HG03196 (cell line): ENCODE measurements at regions not wholly inside any gene's neighbourhood (a gene's known extent, or its start where the extent isn't known, plus 50 kb on each side); places are given as distances from the start of the nearest gene placed in this dataset.

Experiments
- ATAC-seq: cut with Tn5 transposase; IDR thresholded peaks from one replicate; pipeline ENCODE4 v1.9.1; 2021; ENCODE audit not compliant: unreplicated experiment

DNA sequence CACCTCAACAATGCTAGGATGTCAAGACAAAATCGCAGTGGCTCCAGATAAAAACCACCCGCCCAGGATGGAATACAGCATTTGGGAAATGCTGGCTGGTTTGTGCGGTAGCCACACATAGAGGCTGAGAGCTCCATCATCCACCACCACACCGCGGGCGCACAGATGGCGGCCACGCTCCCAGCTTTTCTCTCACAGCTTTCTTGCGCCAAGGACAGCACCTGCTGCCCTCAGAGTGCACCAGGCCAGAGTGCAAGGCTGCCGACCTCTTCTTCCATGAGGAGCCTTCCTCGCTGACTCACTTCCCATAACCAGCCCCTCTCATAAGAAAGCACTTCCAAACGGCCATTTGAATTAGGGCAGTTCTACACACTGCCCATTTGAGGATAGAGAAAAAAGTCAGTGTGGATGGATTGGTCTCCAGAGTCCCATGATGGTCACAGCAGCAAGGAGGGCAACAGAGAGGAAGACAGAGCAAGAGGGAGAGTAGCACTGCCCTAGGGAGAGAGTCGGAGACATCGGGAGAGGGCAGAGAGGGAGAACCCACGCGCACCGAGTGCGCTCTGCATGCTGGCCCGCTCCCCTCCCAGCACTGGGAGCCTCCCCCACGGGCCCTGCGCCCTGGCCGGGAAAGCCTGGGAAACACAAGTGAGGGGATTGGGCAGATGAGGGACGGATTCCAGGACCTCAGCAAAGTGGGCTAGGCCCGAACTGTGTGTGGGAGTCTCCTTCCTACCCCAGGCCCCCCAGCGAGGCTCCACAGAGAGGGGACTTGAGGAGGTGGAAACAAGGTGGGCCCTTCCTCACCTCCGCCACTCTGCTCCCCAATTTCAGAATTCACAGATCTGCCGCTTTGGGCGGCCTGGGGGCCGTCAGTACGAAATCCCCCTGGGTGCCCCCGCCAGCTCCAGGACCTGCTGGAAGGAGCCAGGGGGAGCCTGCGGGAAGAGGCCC is 156.9 kb downstream of the USP12 start:
- no peak for ATAC-seq

- ATAC-seq: no peak
Observed at GRCh38 chr13:27012482-27013197, 159.0 kb downstream of the USP12 start.

DNA sequence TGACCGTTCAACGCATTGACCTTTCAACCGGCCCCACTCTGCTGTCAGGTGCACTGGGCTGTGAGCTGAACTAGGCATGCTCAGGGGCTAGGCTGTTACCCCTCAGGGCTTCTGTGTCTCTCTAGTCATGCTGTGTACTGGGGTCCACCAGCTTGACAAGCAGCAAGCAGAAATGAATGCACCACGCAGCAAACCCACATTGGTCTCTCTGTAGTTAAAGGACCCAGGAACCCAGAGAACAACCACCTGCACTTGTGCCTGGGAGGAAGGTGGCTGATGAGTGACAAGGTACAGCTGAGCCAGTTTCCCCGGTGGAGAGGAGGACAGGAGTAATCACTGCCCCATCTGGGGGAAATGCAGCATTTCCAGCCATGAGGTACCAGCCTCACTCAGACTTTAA is 159.9 kb downstream of the USP12 start:
- no peak for ATAC-seq

GRCh38 chr13:27008733-27009132 is 162.9 kb downstream of the USP12 start:
- ATAC-seq: no peak

DNA sequence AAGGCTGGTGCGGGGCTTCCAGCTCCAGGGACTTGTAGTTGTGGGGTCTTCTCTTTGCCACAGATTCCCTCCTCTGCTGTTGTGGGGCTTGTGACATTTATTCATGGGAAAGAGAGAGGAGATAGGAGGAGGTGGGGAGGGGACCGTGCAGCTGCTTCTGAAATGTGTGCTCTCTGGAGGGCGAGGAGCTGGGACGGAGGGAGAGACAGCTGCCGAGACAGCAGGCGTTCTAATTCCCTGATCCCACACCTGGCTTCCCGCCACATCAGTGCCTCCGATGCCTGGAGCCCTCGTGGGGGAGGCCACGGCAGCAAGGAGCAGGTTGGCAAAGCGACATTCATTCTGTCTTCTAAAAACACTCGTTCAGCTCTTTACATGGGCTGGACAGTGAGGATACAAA is 164.4 kb downstream of the USP12 start:
- ATAC-seq: no peak

DNA sequence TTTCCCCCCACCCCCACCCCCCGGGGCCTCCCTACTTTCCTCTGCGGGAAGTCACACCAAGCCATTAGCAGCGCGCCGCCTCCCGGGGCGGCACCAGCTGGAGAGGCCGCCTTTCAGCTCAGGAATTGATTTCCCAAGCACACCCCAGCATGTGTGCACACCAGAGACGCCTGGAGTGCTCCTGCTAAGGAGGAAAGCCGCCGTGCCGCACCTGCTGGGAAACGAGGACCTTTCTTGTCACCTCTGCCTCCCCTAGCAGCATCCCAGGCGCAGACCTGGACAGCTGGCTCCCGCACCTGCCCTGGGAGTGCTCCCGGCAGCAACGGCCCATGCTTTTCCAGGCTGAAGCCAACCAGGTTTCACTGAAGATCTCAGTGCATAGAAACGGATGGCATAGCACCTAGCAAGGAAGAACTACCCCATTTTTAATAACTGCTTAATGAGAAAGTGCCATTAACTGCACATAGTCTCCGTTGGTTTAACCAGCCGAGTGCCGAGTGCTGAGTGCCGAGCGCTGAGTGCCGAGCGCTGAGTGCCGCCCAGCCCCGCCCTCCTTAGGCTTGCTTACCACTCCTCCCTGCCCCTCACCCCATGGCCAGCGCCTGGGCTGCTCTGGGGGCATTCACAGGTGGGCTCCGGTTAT is 165.0 kb downstream of the USP12 start:
- ATAC-seq: no peak

GRCh38 chr13:27005976-27006518 is 165.6 kb downstream of the USP12 start:
- ATAC-seq: no peak

GRCh38 chr13:27005556-27005955 is 166.1 kb downstream of the USP12 start:
- no peak for ATAC-seq

GRCh38 chr13:27004866-27005265 is 166.7 kb downstream of the USP12 start:
- ATAC-seq: no peak

- ATAC-seq: no peak
Observed at GRCh38 chr13:27004326-27004725, 167.3 kb downstream of the USP12 start.

DNA sequence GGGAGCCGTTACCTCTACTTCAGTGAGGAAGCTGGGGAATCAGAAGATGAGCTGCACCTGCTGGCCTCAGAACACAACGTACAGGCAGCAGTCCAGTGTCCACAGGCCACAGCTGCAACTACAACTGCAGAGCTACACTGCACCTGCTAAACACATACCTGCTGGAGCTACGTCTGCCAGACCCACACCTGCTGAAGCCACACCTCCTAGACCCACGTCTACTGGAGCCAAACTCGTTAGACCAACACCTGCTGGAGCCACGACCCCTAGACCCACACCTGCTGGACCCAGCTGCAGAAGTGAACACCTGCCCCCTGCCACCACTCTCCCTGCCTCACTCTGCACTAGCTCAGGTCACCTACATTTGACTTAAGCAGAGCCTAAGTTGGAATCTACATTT is 169.9 kb downstream of the USP12 start:
- no peak for ATAC-seq

GRCh38 chr13:27000686-27001085 is 170.9 kb downstream of the USP12 start:
- no peak for ATAC-seq

GRCh38 chr13:26999499-26999898 is 172.1 kb downstream of the USP12 start:
- ATAC-seq: no peak

DNA sequence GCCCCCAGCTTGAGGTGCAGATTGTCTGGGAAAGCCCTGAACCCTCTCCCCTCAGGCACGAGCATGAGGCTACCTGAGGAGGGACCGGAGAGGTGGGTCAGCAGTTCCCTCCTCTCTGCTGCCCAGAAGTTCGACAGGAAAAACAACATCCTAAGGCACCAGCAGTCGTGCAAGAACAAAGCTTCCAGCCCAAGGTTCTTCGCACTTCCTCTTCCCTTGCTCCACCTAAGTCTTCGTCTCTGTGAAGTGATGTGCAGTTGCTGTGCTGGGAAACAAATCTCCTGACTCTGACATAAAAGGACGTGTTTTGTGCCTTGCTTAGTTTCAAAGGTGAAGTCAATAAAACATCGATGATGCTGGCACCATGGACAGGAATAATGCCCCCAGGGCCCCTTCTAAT is 173.3 kb downstream of the USP12 start:
- ATAC-seq: no peak

- peak; percentile 87 for ATAC-seq
Observed at GRCh38 chr13:26996965-26997752, 174.5 kb downstream of the USP12 start.

DNA sequence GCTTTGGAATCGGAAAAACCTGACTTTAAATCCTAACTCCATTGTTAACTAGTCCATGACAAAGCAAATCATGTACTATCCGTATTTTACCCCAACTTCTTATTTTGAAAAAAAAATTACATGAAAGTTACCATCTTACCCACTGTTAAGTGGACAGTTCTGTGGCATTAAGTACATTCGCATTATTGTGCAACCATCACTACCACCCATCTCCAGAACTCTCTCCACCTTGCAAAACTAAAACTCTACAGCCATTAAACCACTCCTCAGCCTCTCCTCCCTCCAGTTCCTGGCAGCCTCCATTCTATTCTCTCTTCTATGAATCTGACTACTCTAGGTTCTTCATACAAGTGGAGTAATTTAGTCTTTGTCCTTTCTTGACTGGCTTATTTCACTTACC is 176.5 kb downstream of the USP12 start:
- ATAC-seq: no peak

- ATAC-seq: no peak
Observed at GRCh38 chr13:26993780-26994179, 177.8 kb downstream of the USP12 start.

DNA sequence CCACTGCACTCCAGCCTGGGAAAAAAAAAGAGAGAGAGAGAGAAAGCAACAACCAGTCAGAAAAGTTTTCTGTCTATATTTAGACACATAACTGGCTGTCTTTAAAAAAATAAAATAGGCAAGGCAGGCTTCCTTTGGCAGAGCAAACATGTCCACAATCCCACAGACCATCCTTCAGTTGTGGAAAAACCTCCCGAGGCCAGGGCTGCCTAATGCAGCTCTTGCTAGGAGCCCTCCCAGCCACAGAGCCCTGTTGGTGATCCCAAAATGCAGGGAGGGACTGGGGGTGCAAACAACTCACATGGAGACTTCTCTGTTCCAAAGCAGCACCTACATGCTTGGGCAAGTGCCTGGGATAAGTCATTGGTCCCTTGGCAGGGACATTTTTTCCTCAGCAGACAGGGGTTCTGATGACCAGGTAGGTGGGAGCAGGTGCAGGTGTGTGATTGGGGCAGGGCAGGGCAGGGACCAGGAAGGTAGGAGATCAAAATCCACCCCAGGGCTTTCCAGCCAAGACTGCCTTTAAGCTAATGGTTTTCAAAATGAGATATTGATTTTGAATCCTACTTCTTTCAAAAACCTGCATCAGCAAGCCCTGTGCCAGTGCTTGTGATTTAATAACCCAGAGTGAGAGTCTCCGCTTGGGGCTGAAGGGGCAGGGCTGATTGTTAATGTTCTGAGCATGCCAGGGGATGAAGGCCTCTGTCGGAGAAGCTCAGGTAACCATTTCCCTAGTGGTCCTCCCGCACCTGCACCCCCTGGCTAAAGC is 178.5 kb downstream of the USP12 start:
- no peak for ATAC-seq

DNA sequence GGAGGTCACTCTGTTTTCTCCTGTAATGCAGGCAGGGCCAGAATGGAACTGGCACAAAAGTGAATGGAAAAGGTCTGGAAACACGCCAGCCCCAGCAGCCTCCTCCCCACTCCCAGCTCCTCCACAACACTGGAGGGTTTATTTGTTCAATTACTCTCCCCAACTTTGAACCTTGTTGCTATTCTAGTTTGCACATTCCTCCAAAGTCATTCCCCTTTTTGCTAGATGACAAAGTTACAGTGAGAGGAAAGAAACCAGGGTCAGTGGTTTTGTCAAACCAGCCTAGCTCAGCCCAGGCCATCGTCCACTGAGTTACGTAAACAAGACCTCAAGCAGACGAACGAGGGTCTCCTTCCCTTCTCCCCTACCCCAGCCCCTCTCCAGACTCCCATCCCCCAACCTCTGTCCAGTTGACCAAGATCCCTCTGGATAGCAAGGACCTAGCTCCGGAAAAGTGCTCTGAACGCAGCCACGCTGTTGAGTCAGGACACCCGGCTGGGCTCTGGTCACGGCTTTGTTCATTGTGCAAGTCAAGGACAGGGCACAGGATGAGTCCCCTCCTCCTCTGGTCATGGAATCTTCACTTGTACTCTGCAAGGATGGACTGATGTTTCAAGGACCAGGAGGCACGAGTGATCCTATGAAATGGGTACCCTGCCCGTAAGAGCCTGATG is 180.0 kb downstream of the USP12 start:
- no peak for ATAC-seq
